HCT116 (cell line): ENCODE measurements at regions not wholly inside any gene's neighbourhood (a gene's known extent, or its start where the extent isn't known, plus 50 kb on each side); places are given as distances from the start of the nearest gene placed in this dataset.

Experiments
- ATAC-seq: fragments of 200-7000 bp; cut with Tn5 transposase; 2 replicates; pipeline ENCODE4 v1.9.1; 2020; ENCODE audit warnings: mild to moderate bottlenecking, moderate library complexity
- BruUV-seq: library from RNA; stranded (reverse); fragments of 400-500 nt; replicated peaks from 2 replicates; lab custom pipeline; 2021; lab: Mats Ljungman, UMichigan
- CTCF ChIA-PET: fragments of 300-600 bp; sonication (Branson Sonifier 250); formaldehyde crosslinking; loops from one replicate; lab custom pipeline; 2021; ENCODE audit warnings: antibody characterized with exemption; lab: Charles Lee
- POLR2A ChIA-PET: fragments of 300-600, 350-600 bp; sonication (Branson Sonifier 250); formaldehyde crosslinking; loops from one replicate; lab custom pipeline; 2021; ENCODE audit warnings: antibody characterized with exemption; lab: Charles Lee
- RAD21 ChIA-PET, 2 experiments: fragments of 300-600 bp; sonication (Branson Sonifier 250); formaldehyde crosslinking; loops; one replicate each; lab custom pipeline; 2023; ENCODE audit warnings: low total read pairs in 2 of 2; ENCODE audit not compliant: uncharacterized antibody in 2 of 2, unreplicated experiment in 2 of 2, low non-redundant PET in 1 of 2; lab: Charles Lee
- DNase-seq: peaks from one replicate; pipeline ENCODE4 v3.0.0-alpha.2; 2010; ENCODE audit warnings: low read depth, low spot score
- H2AFZ ChIP-seq: fragments of 200-600 bp; shearing (Covaris generic), sonication (generic); 2 replicates; pipeline ENCODE4 v1.6.1; 2017; ENCODE audit warnings: low read depth, mixed run types, mixed read lengths, antibody characterized with exemption, low read length; ENCODE audit not compliant: poor library complexity, severe bottlenecking
- H3K27ac ChIP-seq: 2 replicates; pipeline ENCODE4 v1.5.1; 2012; ENCODE audit warnings: low read depth, low read length
- H3K27me3 ChIP-seq: fragments of 200-600 bp; sonication (generic); 2 replicates; pipeline ENCODE4 v1.6.1; 2016; ENCODE audit warnings: mixed run types, low read length, mixed read lengths; ENCODE audit not compliant: insufficient read depth
- H3K36me3 ChIP-seq, 2 experiments: fragments of 200-500 bp in 1 of 2; fragments of 200-600 bp in 1 of 2; sonication (Bioruptor generic) in 1 of 2; sonication (generic) in 1 of 2; 2 replicates each; pipeline versions ENCODE4 v1.5.1 to v1.6.1; 2014 to 2016; ENCODE audit warnings: low read length in 2 of 2, inconsistent platforms in 1 of 2, mixed read lengths in 1 of 2, mixed run types in 1 of 2; ENCODE audit not compliant: insufficient read depth in 2 of 2, control insufficient read depth in 1 of 2
- H3K4me1 ChIP-seq, 2 experiments: fragments of 200-600 bp in 1 of 2; sonication (generic) in 1 of 2; 2 replicates each; pipeline versions ENCODE4 v1.5.1 to v1.6.1; 2012 to 2017; ENCODE audit warnings: low read length in 2 of 2, inconsistent platforms in 1 of 2, mild to moderate bottlenecking in 1 of 2, mixed read lengths in 1 of 2, mixed run types in 1 of 2, moderate library complexity in 1 of 2; ENCODE audit not compliant: insufficient read depth in 2 of 2, control insufficient read depth in 1 of 2
- H3K4me2 ChIP-seq: fragments of 200-600 bp; sonication (generic); 2 replicates; pipeline ENCODE4 v1.6.1; 2017; ENCODE audit warnings: mixed run types, low read length, mixed read lengths
- H3K4me3 ChIP-seq, 2 experiments: fragments of 200-600 bp in 1 of 2; sonication (generic) in 1 of 2; replicated peaks in 1 of 2; 2 replicates each; pipeline ENCODE4 v1.5.1; 2011 to 2016; ENCODE audit warnings: low read length in 2 of 2, control low read depth in 1 of 2, low read depth in 1 of 2, mild to moderate bottlenecking in 1 of 2, mixed read lengths in 1 of 2, mixed run types in 1 of 2
- H3K79me2 ChIP-seq: fragments of 200-600 bp; sonication (generic); 2 replicates; pipeline ENCODE4 v1.6.1; 2017; ENCODE audit warnings: mild to moderate bottlenecking, mixed run types, low read length, moderate library complexity, mixed read lengths; ENCODE audit not compliant: insufficient read depth
- H3K9ac ChIP-seq: fragments of 200-600 bp; sonication (generic); 2 replicates; pipeline ENCODE4 v1.6.1; 2016; ENCODE audit warnings: low read length, mixed read lengths
- H3K9me2 ChIP-seq: fragments of 200-600 bp; sonication (generic), shearing (Covaris generic); 2 replicates; pipeline ENCODE4 v1.6.1; 2017; ENCODE audit warnings: mixed run types, mild to moderate bottlenecking, moderate library complexity; ENCODE audit not compliant: insufficient read depth
- H3K9me3 ChIP-seq, 2 experiments: fragments of 200-500 bp in 1 of 2; fragments of 200-600 bp in 1 of 2; sonication (Bioruptor generic) in 1 of 2; sonication (generic) in 1 of 2; 2 replicates each; pipeline ENCODE4 v1.6.1; 2014 to 2017; ENCODE audit warnings: low read length in 2 of 2, mixed read lengths in 2 of 2, inconsistent platforms in 1 of 2, low read depth in 1 of 2, mild to moderate bottlenecking in 1 of 2, mixed run types in 1 of 2, moderate library complexity in 1 of 2; ENCODE audit not compliant: control insufficient read depth in 1 of 2, insufficient read depth in 1 of 2
- H4K20me1 ChIP-seq: fragments of 200-600 bp; sonication (generic), shearing (Covaris generic); 2 replicates; pipeline ENCODE4 v1.6.1; 2017; ENCODE audit warnings: mixed run types, mild to moderate bottlenecking, moderate library complexity; ENCODE audit not compliant: insufficient read depth
- CBX3 ChIP-seq: IDR thresholded peaks from 2 replicates; pipeline ENCODE4 v1.6.1; 2012; ENCODE audit warnings: low read depth
- CEBPB ChIP-seq: IDR thresholded peaks from 2 replicates; pipeline ENCODE4 v1.6.1; 2012; ENCODE audit warnings: low read depth
- EGR1 ChIP-seq: IDR thresholded peaks from 2 replicates; pipeline ENCODE4 v1.6.1; 2012; ENCODE audit warnings: low read depth
- ELF1 ChIP-seq: IDR thresholded peaks from 2 replicates; pipeline ENCODE4 v1.6.1; 2012; ENCODE audit warnings: low read depth, borderline replicate concordance
- EZH2 ChIP-seq: fragments of 200-600 bp; sonication (generic); IDR thresholded peaks from 2 replicates; pipeline ENCODE4 v1.6.1; 2017; ENCODE audit warnings: antibody characterized with exemption, mixed run types
- EZH2phosphoT487 ChIP-seq: fragments of 200-600 bp; IDR thresholded peaks from 2 replicates; pipeline ENCODE4 v1.6.1; 2018; ENCODE audit warnings: antibody characterized with exemption, borderline replicate concordance
- FOSL1 ChIP-seq: IDR thresholded peaks from 2 replicates; pipeline ENCODE4 v1.6.1; 2012; ENCODE audit warnings: low read depth
- JUND ChIP-seq: IDR thresholded peaks from 2 replicates; pipeline ENCODE4 v1.6.1; 2012
- POLR2A ChIP-seq: IDR thresholded peaks from 2 replicates; pipeline ENCODE4 v1.7.0; 2011; ENCODE audit warnings: borderline replicate concordance; ENCODE audit not compliant: insufficient read depth, insufficient read length; ENCODE audit errors: extremely low read depth
- POLR2AphosphoS5 ChIP-seq: IDR thresholded peaks from 2 replicates; pipeline ENCODE4 v1.6.1; 2011; ENCODE audit warnings: mild to moderate bottlenecking, low read depth, low read length, moderate library complexity
- RAD21 ChIP-seq: IDR thresholded peaks from 2 replicates; pipeline ENCODE4 v1.6.1; 2012; ENCODE audit warnings: low read depth, mild to moderate bottlenecking
- SP1 ChIP-seq: IDR thresholded peaks from 2 replicates; pipeline ENCODE4 v1.6.1; 2012; ENCODE audit warnings: low read depth
- SRF ChIP-seq: IDR thresholded peaks from 2 replicates; pipeline ENCODE4 v1.6.1; 2012; ENCODE audit warnings: low read depth
- YY1 ChIP-seq: IDR thresholded peaks from 2 replicates; pipeline ENCODE4 v1.6.1; 2011; ENCODE audit warnings: low read length, low read depth, moderate library complexity, mild to moderate bottlenecking; ENCODE audit not compliant: insufficient replicate concordance; ENCODE audit errors: extremely low read depth
- ZFX ChIP-seq: fragments of 450-650 bp; IDR thresholded peaks from 2 replicates; pipeline ENCODE4 v1.6.1; 2017
- ZNF274 ChIP-seq: fragments of 200-500 bp; sonication (Bioruptor generic); IDR thresholded peaks from 2 replicates; pipeline ENCODE4 v1.6.1; 2014; ENCODE audit warnings: mild to moderate bottlenecking, low read depth, low read length, inconsistent platforms
- intact Hi-C: fragments of 100-400 bp; cut with micrococcal nuclease; formaldehyde crosslinking; loops from 2 replicates; pipeline ENCODE4 v1.10.0; 2022
- TF ChIP-seq, protein P1 (sequence below): IDR thresholded peaks from 2 replicates; pipeline ENCODE4 v1.6.1; 2012
- TF ChIP-seq, protein P2 (sequence below), 3 experiments: fragments of 200-600 bp in 1 of 3; sonication (generic) in 1 of 3; IDR thresholded peaks in 2 of 3; conservative IDR thresholded peaks in 1 of 3; 2 replicates each; pipeline ENCODE4 v1.5.1; 2012 to 2017; ENCODE audit warnings: low read depth in 2 of 3, low read length in 2 of 3, antibody characterized with exemption in 1 of 3, borderline replicate concordance in 1 of 3, control low read depth in 1 of 3, mild to moderate bottlenecking in 1 of 3, mixed read lengths in 1 of 3, mixed run types in 1 of 3, moderate library complexity in 1 of 3; ENCODE audit not compliant: insufficient read depth in 1 of 3
- TF ChIP-seq, protein P3 (sequence below): IDR thresholded peaks from 2 replicates; pipeline ENCODE4 v1.6.1; 2012

DNA sequence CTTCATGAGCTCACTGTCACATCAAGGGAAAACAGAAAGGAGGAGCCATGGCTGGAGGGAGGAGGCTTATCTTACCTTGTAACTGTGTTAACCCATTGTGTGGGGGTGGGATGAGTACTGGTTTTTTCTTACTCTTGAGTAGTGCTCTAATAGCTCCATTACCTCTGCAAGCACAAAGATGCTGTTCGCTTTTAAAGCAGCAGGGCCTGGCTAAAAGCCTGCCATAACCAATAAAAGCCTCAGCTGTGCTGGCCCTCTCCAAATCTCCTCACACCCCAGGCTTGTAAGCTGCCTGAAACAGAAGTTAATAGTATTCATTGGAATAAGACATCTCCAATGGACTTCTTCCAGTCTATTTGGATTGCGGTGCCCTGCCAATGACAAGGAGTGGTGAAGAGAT lies 544.1 kb downstream of the TUSC7 start:
- intact Hi-C loops: no loop called here
- ChIA-PET RAD21 (no interaction called here), CTCF (no interaction called here)

DNA sequence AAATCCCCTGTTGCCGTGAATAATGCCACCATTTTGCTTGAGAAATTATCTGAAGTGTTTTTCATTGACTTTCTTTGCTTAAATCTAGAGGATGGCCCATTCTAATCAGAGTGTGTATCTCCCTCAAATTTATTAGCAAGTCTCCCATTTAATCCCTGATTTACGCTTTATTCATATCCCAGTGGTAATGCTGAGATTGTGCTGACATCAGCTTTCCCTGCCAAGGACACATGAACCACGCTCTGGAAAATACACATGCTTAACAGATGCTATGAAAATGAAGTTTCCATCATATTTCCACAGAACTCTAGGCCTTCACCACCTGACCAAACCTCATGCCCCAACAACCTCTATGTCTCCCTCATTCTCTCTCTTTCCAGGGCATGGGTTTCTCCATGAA lies 545.4 kb downstream of the TUSC7 start:
- intact Hi-C loops: no loop called here
- BruUV-seq: no TSS peak
- TF ChIP-seq JUND (no peak), SP1 (no peak), POLR2AphosphoS5 (no peak), EGR1 (no peak), ZFX (no peak), CEBPB (no peak), FOSL1 (no peak), POLR2A (no peak), YY1 (no peak), SRF (no peak), RAD21 (no peak), ZNF274 (no peak)
- TF ChIP-seq, protein P1, sequence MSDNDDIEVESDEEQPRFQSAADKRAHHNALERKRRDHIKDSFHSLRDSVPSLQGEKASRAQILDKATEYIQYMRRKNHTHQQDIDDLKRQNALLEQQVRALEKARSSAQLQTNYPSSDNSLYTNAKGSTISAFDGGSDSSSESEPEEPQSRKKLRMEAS: no peak
- TF ChIP-seq, protein P2, sequence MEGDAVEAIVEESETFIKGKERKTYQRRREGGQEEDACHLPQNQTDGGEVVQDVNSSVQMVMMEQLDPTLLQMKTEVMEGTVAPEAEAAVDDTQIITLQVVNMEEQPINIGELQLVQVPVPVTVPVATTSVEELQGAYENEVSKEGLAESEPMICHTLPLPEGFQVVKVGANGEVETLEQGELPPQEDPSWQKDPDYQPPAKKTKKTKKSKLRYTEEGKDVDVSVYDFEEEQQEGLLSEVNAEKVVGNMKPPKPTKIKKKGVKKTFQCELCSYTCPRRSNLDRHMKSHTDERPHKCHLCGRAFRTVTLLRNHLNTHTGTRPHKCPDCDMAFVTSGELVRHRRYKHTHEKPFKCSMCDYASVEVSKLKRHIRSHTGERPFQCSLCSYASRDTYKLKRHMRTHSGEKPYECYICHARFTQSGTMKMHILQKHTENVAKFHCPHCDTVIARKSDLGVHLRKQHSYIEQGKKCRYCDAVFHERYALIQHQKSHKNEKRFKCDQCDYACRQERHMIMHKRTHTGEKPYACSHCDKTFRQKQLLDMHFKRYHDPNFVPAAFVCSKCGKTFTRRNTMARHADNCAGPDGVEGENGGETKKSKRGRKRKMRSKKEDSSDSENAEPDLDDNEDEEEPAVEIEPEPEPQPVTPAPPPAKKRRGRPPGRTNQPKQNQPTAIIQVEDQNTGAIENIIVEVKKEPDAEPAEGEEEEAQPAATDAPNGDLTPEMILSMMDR (IDR thresholded peaks at IDR 0.05 in 2 of 3, conservative IDR thresholded peaks at IDR 0.05 in 1 of 3; ENCODE audit: borderline replicate concordance in 1 of 3, insufficient read depth in 1 of 3, low read depth in 2 of 3, low read length in 2 of 3): no peak
- TF ChIP-seq, protein P3, sequence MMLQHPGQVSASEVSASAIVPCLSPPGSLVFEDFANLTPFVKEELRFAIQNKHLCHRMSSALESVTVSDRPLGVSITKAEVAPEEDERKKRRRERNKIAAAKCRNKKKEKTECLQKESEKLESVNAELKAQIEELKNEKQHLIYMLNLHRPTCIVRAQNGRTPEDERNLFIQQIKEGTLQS: no peak

More for the DNA sequence above, 544.1 kb downstream of the TUSC7 start:
- no peak overlapping the region for H3K27ac ChIP-seq
- POLR2A ChIA-PET: no interaction called here
- no peak overlapping the region for H2AFZ ChIP-seq
- no peaks in the 10 kb centered on the region for H3K79me2 ChIP-seq
- no peaks in the 10 kb centered on the region for H3K4me1 ChIP-seq
- no peak for ATAC-seq
- TF ChIP-seq JUND (no peak), EZH2phosphoT487 (no peak), CBX3 (no peak), ZFX (no peak), EZH2 (no peak), POLR2AphosphoS5 (no peak), ELF1 (no peak)
- TF ChIP-seq, protein P1: no peak
- H3K27me3 ChIP-seq: no peaks in the 10 kb centered on the region
- H3K4me2 ChIP-seq: no peak overlapping the region
- 0 out of 4 replicates have a peak, but pooled peaks cover 0 to 3% of the 10 kb centered on the region in 2 experiments for H3K9me3 ChIP-seq
- no TSS peak for BruUV-seq
- H3K36me3 ChIP-seq: no peaks in the 10 kb centered on the region
- no peak overlapping the region for H3K9ac ChIP-seq
- H4K20me1 ChIP-seq: no peaks in the 10 kb centered on the region
- no peak overlapping the region for H3K4me3 ChIP-seq
- DNase-seq: no peak
- no peaks in the 10 kb centered on the region for H3K9me2 ChIP-seq

More for the DNA sequence above, 545.4 kb downstream of the TUSC7 start:
- Histone ChIP-seq H2AFZ (no peak overlapping the region), H3K36me3 (no peaks in the 10 kb centered on the region), H4K20me1 (no peaks in the 10 kb centered on the region), H3K9ac (no peak overlapping the region), H3K4me1 (no peaks in the 10 kb centered on the region), H3K4me2 (no peak overlapping the region), H3K4me3 (no peak overlapping the region), H3K9me2 (no peaks in the 10 kb centered on the region), H3K79me2 (no peaks in the 10 kb centered on the region), H3K27ac (no peak overlapping the region), H3K9me3 (0 out of 4 replicates have a peak, but pooled peaks cover 0 to 3% of the 10 kb centered on the region in 2 experiments), H3K27me3 (no peaks in the 10 kb centered on the region)
- POLR2A ChIA-PET: no interaction called here
- DNase-seq (no peak), ATAC-seq (no peak)
- CTCF ChIA-PET: no interaction called here
- RAD21 ChIA-PET: no interaction called here
